H1 (cell line): ENCODE measurements at regions not wholly inside any gene's neighbourhood (a gene's known extent, or its start where the extent isn't known, plus 50 kb on each side); places are given as distances from the start of the nearest gene placed in this dataset.

Experiments used
- CEBPB ChIP-seq: IDR thresholded peaks from 2 replicates; pipeline ENCODE4 v1.6.1; 2012; ENCODE audit warnings: low read depth, low read length
- EP300 ChIP-seq, 2 experiments: IDR thresholded peaks; 1 replicate in 1 of 2; 2 replicates in 1 of 2; pipeline ENCODE4 v1.6.1; 2011 to 2012; ENCODE audit warnings: low read depth in 2 of 2, low read length in 2 of 2, mild to moderate bottlenecking in 2 of 2, borderline replicate concordance in 1 of 2, inconsistent platforms in 1 of 2, moderate library complexity in 1 of 2
- EZH2 ChIP-seq: fragments of 200-600 bp; sonication (generic); IDR thresholded peaks from 2 replicates; pipeline ENCODE4 v1.7.1; 2012; ENCODE audit warnings: low read depth, mild to moderate bottlenecking, moderate library complexity, low read length, inconsistent platforms; ENCODE audit not compliant: severe bottlenecking
- JUND ChIP-seq: IDR thresholded peaks from 2 replicates; pipeline ENCODE4 v1.6.1; 2011; ENCODE audit warnings: mild to moderate bottlenecking, improper control_type of control experiment, low read length
- MAFK ChIP-seq: IDR thresholded peaks from 2 replicates; pipeline ENCODE4 v1.6.1; 2012; ENCODE audit warnings: low read depth, mild to moderate bottlenecking, improper control_type of control experiment, low read length
- NANOG ChIP-seq: IDR thresholded peaks from 2 replicates; pipeline ENCODE4 v1.6.1; 2011; ENCODE audit warnings: low read length, low read depth, mild to moderate bottlenecking, inconsistent platforms; ENCODE audit not compliant: insufficient read depth, poor library complexity, severe bottlenecking
- POLR2A ChIP-seq, 2 experiments: IDR thresholded peaks; 1 replicate in 1 of 2; 2 replicates in 1 of 2; pipeline ENCODE4 v1.6.1; 2011; ENCODE audit warnings: low read depth in 2 of 2, low read length in 2 of 2, mild to moderate bottlenecking in 2 of 2; ENCODE audit errors: control extremely low read depth in 1 of 2
- POLR2AphosphoS5 ChIP-seq: IDR thresholded peaks from 2 replicates; pipeline ENCODE4 v1.6.1; 2011; ENCODE audit warnings: low read depth, low read length
- RFX5 ChIP-seq: IDR thresholded peaks from 2 replicates; pipeline ENCODE4 v1.6.1; 2011; ENCODE audit warnings: low read depth, low read length, improper control_type of control experiment, borderline replicate concordance
- SIN3A ChIP-seq, 2 experiments: IDR thresholded peaks in 1 of 2; conservative IDR thresholded peaks in 1 of 2; 2 replicates each; pipeline ENCODE4 v1.6.1; 2011 to 2012; ENCODE audit warnings: low read length in 2 of 2, improper control_type of control experiment in 1 of 2, low read depth in 1 of 2, mild to moderate bottlenecking in 1 of 2
- TAF1 ChIP-seq: IDR thresholded peaks from 2 replicates; pipeline ENCODE4 v1.6.1; 2011; ENCODE audit warnings: mild to moderate bottlenecking, low read depth, low read length
- TF ChIP-seq, protein P1 (sequence below), 3 experiments: IDR thresholded peaks; 1 replicate in 2 of 3; 2 replicates in 1 of 3; pipeline versions ENCODE4 v1.5.1 to v1.6.1; 2011; ENCODE audit warnings: low read length in 3 of 3, mild to moderate bottlenecking in 3 of 3, inconsistent platforms in 2 of 3, low read depth in 1 of 3, moderate library complexity in 1 of 3; ENCODE audit not compliant: insufficient read depth in 1 of 3; ENCODE audit errors: control extremely low read depth in 1 of 3

DNA sequence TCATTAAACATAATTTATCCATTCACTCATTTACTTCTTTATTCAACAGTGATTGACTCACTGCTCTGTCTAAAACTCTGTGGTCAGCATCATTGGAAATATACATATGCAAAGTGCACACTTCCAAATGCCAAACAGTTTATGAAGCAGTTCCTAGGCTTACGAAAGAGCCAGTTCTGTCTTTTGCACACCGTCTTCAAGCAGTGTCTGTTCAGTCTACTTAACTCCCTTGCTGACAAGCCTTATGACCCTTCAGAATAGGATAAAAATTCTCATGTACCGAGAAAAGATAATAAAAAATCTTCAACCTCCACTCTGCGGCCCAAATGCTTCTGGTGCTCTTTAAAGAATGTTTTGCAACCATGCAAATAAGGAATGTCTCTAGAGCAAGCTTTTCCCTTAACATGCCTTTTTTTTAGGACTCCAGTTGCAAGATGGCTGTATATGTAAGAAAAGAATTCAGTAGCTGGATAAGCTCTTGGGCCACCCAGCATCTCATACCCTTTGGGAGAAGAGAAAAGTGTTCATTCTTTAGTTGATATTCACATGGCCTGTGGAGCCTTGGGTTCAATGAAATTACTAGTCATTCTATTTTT is 1037.0 kb upstream of the SLIT2 start:
- TF ChIP-seq, protein P1, sequence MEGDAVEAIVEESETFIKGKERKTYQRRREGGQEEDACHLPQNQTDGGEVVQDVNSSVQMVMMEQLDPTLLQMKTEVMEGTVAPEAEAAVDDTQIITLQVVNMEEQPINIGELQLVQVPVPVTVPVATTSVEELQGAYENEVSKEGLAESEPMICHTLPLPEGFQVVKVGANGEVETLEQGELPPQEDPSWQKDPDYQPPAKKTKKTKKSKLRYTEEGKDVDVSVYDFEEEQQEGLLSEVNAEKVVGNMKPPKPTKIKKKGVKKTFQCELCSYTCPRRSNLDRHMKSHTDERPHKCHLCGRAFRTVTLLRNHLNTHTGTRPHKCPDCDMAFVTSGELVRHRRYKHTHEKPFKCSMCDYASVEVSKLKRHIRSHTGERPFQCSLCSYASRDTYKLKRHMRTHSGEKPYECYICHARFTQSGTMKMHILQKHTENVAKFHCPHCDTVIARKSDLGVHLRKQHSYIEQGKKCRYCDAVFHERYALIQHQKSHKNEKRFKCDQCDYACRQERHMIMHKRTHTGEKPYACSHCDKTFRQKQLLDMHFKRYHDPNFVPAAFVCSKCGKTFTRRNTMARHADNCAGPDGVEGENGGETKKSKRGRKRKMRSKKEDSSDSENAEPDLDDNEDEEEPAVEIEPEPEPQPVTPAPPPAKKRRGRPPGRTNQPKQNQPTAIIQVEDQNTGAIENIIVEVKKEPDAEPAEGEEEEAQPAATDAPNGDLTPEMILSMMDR (IDR thresholded peaks at IDR 0.05; ENCODE audit: control extremely low read depth in 1 of 3, insufficient read depth in 1 of 3, low read depth in 1 of 3, low read length in 3 of 3) = no peak
- TF ChIP-seq POLR2A (IDR thresholded peaks at IDR 0.05; ENCODE audit: control extremely low read depth in 1 of 2, low read depth in 2 of 2, low read length in 2 of 2) = no peak
- no peak for TF ChIP-seq EP300 (IDR thresholded peaks at IDR 0.05; ENCODE audit: borderline replicate concordance in 1 of 2, low read depth in 2 of 2, low read length in 2 of 2)
- TF ChIP-seq TAF1 = no peak
- TF ChIP-seq SIN3A (conservative IDR thresholded peaks at IDR 0.05 in 1 of 2, IDR thresholded peaks at IDR 0.05 in 1 of 2; ENCODE audit: low read depth in 1 of 2, low read length in 2 of 2) = no peak
- no peak for TF ChIP-seq POLR2AphosphoS5
- TF ChIP-seq EZH2 = no peak
- no peak for TF ChIP-seq NANOG
- TF ChIP-seq MAFK = no peak
- TF ChIP-seq CEBPB = no peak
- no peak for TF ChIP-seq JUND
- no peak for TF ChIP-seq RFX5
